ENCODE measurements at regions not wholly inside any gene's neighbourhood (a gene's known extent, or its start where the extent isn't known, plus 50 kb on each side); places are given as distances from the start of the nearest gene placed in this dataset.

DNA sequence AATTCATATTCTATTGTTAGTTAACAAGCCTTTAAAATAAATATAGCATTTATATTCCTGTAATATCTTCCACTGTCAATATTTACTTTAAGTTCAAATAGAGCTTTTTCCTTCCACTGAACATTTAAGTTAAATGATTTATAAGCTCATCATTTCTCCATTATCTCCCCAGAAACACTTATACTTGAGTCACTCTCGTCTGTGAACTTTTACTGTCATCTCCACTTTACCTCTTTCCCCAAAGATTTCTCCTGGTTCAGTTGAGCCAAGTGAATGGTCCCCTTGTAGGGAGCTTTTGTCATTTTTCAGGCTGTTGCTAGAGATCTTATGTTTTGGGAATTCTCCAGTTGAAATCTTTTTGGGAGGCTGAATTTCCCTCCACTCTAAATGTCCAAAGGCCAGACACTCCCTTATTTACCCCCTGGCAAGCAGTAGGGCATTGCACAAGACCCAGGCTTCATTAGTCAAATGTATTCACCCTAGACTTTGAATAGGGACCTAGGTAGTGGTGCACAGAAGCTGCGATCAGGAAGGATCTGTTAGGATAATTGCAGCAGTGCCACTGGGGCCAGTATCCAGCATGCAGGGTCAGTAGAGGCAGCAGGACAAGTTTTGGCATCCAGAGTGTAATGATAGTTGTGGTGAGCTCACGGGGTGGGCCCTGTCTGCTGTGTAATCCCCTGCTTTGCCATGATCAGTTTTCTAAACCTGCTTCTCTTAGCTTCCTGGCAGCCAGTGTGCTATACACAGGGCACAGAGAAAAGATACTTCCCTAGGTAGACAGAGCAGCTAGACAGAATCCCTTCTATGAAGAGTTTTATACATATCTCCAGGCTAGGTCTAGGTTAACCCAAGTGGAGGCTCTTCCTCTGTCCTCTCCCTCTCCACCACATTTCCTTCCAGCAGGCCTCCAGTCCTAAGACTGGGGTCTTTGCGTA, 356.5 kb upstream of the SLCO3A1 start:
- TF ChIP-seq, protein P1, sequence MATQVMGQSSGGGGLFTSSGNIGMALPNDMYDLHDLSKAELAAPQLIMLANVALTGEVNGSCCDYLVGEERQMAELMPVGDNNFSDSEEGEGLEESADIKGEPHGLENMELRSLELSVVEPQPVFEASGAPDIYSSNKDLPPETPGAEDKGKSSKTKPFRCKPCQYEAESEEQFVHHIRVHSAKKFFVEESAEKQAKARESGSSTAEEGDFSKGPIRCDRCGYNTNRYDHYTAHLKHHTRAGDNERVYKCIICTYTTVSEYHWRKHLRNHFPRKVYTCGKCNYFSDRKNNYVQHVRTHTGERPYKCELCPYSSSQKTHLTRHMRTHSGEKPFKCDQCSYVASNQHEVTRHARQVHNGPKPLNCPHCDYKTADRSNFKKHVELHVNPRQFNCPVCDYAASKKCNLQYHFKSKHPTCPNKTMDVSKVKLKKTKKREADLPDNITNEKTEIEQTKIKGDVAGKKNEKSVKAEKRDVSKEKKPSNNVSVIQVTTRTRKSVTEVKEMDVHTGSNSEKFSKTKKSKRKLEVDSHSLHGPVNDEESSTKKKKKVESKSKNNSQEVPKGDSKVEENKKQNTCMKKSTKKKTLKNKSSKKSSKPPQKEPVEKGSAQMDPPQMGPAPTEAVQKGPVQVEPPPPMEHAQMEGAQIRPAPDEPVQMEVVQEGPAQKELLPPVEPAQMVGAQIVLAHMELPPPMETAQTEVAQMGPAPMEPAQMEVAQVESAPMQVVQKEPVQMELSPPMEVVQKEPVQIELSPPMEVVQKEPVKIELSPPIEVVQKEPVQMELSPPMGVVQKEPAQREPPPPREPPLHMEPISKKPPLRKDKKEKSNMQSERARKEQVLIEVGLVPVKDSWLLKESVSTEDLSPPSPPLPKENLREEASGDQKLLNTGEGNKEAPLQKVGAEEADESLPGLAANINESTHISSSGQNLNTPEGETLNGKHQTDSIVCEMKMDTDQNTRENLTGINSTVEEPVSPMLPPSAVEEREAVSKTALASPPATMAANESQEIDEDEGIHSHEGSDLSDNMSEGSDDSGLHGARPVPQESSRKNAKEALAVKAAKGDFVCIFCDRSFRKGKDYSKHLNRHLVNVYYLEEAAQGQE (IDR thresholded peaks at IDR 0.05; ENCODE audit: low read depth), result no peak
- TF ChIP-seq TAF1 (IDR thresholded peaks at IDR 0.05; ENCODE audit: low read depth) (no peak), RAD21 (IDR thresholded peaks at IDR 0.05; ENCODE audit: low read depth) (no peak), ZBTB7A (IDR thresholded peaks at IDR 0.05; ENCODE audit: low read depth) (no peak), EGR1 (IDR thresholded peaks at IDR 0.05) (no peak), CREB1 (IDR thresholded peaks at IDR 0.05; ENCODE audit: low read depth) (no peak), EP300 (IDR thresholded peaks at IDR 0.05; ENCODE audit: borderline replicate concordance) (no peak), TEAD4 (IDR thresholded peaks at IDR 0.05) (no peak), TCF12 (IDR thresholded peaks at IDR 0.05; ENCODE audit: low read depth) (no peak), CEBPB (IDR thresholded peaks at IDR 0.05) (no peak), YY1 (IDR thresholded peaks at IDR 0.05; ENCODE audit: low read depth) (no peak)
- TF ChIP-seq, protein P2, sequence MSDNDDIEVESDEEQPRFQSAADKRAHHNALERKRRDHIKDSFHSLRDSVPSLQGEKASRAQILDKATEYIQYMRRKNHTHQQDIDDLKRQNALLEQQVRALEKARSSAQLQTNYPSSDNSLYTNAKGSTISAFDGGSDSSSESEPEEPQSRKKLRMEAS (IDR thresholded peaks at IDR 0.05), result no peak

DNA sequence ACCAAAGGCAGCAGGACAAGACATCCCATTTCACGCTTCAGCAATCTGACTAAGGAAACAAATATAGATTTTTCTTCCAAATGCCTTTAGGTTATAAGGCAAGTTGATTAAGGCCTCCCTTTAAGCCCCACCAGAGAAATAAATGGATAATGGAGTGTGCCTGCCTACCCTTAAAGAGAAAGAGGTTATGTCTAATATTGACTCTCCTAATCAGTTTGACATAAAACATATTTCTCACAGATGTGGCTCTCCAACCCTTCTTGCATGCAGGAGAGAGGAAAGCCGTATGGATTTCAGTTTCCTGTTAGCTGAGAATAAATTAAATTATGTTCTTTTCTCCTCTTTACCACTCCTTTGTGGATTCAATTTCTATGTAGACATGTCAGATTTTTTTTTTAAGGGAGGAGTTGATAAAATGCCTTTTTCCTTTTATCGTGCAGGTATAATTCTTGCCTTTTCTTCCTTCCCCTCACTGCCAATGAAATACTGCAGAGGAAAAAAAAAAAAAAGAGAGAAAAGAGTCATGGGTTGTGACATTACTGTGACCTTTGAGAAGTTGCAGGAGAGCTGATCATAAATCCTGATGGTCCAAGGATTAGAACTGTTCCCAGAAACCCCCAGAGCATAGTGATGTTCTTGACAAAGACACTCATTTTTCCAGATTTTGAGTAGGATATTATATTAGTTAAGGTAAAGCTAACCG, 355.3 kb upstream of the SLCO3A1 start:
- TF ChIP-seq, protein P2 (IDR thresholded peaks at IDR 0.05), result no peak
- no peak for TF ChIP-seq TCF12 (IDR thresholded peaks at IDR 0.05; ENCODE audit: low read depth)
- no peak for TF ChIP-seq CREB1 (IDR thresholded peaks at IDR 0.05; ENCODE audit: low read depth)
- no peak for TF ChIP-seq EGR1 (IDR thresholded peaks at IDR 0.05)
- no peak for TF ChIP-seq EP300 (IDR thresholded peaks at IDR 0.05; ENCODE audit: borderline replicate concordance)
- TF ChIP-seq RAD21 (IDR thresholded peaks at IDR 0.05; ENCODE audit: low read depth), result no peak
- no peak for TF ChIP-seq FOXM1 (IDR thresholded peaks at IDR 0.05; ENCODE audit: borderline replicate concordance, low read depth)
- no peak for TF ChIP-seq CEBPB (IDR thresholded peaks at IDR 0.05)
- TF ChIP-seq TEAD4 (IDR thresholded peaks at IDR 0.05), result no peak
- no peak for TF ChIP-seq TAF1 (IDR thresholded peaks at IDR 0.05; ENCODE audit: low read depth)
- TF ChIP-seq NFIC (IDR thresholded peaks at IDR 0.05), result no peak

DNA sequence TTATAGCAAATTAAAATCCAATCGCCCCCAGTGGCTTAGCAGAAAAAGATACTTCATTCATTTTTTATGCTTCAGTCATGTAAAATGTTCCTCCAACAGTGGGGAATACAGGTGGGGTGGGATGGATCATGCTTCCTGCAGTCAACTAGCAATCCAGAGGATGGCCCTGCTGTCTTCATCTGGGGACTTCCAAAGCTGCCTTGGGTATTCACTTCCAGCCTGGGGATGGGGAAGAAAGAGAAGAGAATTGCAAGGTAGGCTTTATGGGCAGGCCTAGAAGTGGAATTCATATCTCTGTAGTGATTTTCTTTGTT, 354.8 kb upstream of the SLCO3A1 start:
- no peak for TF ChIP-seq CREB1 (IDR thresholded peaks at IDR 0.05; ENCODE audit: low read depth)
- TF ChIP-seq TEAD4 (IDR thresholded peaks at IDR 0.05), result no peak
- TF ChIP-seq, protein P1 (IDR thresholded peaks at IDR 0.05; ENCODE audit: low read depth), result no peak
- no peak for TF ChIP-seq RAD21 (IDR thresholded peaks at IDR 0.05; ENCODE audit: low read depth)
- no peak for TF ChIP-seq NFIC (IDR thresholded peaks at IDR 0.05)
- TF ChIP-seq, protein P3, sequence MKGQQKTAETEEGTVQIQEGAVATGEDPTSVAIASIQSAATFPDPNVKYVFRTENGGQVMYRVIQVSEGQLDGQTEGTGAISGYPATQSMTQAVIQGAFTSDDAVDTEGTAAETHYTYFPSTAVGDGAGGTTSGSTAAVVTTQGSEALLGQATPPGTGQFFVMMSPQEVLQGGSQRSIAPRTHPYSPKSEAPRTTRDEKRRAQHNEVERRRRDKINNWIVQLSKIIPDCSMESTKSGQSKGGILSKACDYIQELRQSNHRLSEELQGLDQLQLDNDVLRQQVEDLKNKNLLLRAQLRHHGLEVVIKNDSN (IDR thresholded peaks at IDR 0.05), result no peak
- no peak for TF ChIP-seq EGR1 (IDR thresholded peaks at IDR 0.05)
- no peak for TF ChIP-seq ZBTB7A (IDR thresholded peaks at IDR 0.05; ENCODE audit: low read depth)
- TF ChIP-seq FOXM1 (IDR thresholded peaks at IDR 0.05; ENCODE audit: borderline replicate concordance, low read depth), result no peak
- no peak for TF ChIP-seq YY1 (IDR thresholded peaks at IDR 0.05; ENCODE audit: low read depth)
- no peak for TF ChIP-seq TCF12 (IDR thresholded peaks at IDR 0.05; ENCODE audit: low read depth)
- no peak for TF ChIP-seq TAF1 (IDR thresholded peaks at IDR 0.05; ENCODE audit: low read depth)
- TF ChIP-seq, protein P2 (IDR thresholded peaks at IDR 0.05), result no peak
- TF ChIP-seq EP300 (IDR thresholded peaks at IDR 0.05; ENCODE audit: borderline replicate concordance), result no peak

DNA sequence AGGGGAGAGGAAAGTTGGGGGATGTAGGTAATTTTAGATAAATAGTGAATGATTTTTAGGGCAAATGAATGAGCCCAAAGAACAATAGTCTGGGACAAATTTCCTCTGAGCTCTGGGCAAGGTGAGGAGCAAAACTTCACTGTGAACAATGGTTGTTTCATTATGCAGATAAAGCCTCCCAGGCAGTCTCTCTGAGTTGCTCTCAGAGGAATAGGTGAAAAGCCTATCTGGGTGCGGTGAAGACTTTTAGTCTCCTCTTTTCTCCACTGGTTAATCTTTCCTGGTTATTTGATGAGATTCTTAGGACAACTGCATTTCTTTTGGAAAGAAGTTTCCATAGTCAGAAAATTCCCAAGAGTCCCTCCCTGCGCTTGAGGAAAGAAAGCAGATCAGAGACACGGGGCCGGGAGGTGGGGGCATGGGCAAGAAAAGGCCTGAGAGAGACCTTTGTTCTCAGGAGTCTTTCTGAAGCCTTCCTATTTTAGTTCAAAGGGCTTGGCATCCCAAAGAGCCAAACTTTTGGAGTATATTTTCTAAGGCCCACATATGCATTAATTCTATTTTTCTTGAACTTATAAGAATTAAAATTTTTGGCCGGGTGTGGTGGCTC, 353.6 kb upstream of the SLCO3A1 start:
- TF ChIP-seq ZBTB7A (IDR thresholded peaks at IDR 0.05; ENCODE audit: low read depth), result no peak
- no peak for TF ChIP-seq EP300 (IDR thresholded peaks at IDR 0.05; ENCODE audit: borderline replicate concordance)
- TF ChIP-seq EGR1 (IDR thresholded peaks at IDR 0.05), result no peak
- no peak for TF ChIP-seq NFIC (IDR thresholded peaks at IDR 0.05)
- TF ChIP-seq YY1 (IDR thresholded peaks at IDR 0.05; ENCODE audit: low read depth), result no peak
- no peak for TF ChIP-seq TAF1 (IDR thresholded peaks at IDR 0.05; ENCODE audit: low read depth)
- TF ChIP-seq TEAD4 (IDR thresholded peaks at IDR 0.05), result no peak
- TF ChIP-seq, protein P3 (IDR thresholded peaks at IDR 0.05), result no peak
- TF ChIP-seq FOXM1 (IDR thresholded peaks at IDR 0.05; ENCODE audit: borderline replicate concordance, low read depth), result no peak
- TF ChIP-seq, protein P2 (IDR thresholded peaks at IDR 0.05), result no peak
- TF ChIP-seq CEBPB (IDR thresholded peaks at IDR 0.05), result no peak
- no peak for TF ChIP-seq TCF12 (IDR thresholded peaks at IDR 0.05; ENCODE audit: low read depth)
- TF ChIP-seq RAD21 (IDR thresholded peaks at IDR 0.05; ENCODE audit: low read depth), result no peak
- TF ChIP-seq, protein P1 (IDR thresholded peaks at IDR 0.05; ENCODE audit: low read depth), result no peak
- no peak for TF ChIP-seq CREB1 (IDR thresholded peaks at IDR 0.05; ENCODE audit: low read depth)
